ENCODE measurements at regions not wholly inside any gene's neighbourhood (a gene's known extent, or its start where the extent isn't known, plus 50 kb on each side); places are given as distances from the start of the nearest gene placed in this dataset.

DNA sequence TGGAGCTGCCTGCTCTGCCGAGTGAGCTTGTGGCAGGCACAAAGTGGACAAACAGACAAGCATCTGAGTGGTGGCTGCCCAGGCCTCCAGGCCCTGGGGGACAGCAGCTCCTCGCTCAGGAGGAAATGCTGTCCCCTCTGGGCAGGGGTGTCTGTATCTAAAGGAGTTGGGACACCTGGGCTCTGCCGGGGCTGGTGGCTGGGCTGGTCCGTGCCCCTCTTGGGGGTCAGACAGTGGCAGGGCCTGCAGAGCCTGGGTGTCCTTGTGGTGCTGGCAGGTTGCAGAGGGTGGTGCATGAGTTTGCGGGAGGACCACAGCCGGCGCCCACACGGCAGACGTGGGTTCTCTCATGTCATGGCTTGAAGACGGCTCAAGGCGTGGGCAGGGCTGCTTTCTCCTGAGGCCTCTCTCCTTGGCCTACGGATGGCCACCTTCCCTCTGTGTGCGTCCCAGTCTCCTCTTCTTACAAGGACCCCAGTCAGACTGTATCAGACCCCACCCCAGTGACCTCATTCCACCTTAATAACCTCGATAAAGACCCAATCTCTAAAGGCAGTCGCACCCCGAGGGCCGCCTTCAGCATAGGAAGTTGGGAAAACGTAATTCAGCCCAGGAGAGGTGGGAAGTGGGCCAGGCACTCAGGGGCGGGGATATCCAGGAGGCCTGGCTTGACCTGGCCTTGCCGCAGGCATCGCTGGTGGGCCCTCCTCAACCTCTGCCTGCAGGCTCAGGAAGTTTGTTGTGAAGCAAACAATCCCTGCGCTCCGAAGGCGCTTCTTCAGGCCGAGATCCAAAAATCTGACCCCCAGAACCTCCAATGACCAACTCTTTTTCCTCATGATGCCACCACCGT is 110.0 kb downstream of the KIF26A start:
- TF ChIP-seq, protein P1, sequence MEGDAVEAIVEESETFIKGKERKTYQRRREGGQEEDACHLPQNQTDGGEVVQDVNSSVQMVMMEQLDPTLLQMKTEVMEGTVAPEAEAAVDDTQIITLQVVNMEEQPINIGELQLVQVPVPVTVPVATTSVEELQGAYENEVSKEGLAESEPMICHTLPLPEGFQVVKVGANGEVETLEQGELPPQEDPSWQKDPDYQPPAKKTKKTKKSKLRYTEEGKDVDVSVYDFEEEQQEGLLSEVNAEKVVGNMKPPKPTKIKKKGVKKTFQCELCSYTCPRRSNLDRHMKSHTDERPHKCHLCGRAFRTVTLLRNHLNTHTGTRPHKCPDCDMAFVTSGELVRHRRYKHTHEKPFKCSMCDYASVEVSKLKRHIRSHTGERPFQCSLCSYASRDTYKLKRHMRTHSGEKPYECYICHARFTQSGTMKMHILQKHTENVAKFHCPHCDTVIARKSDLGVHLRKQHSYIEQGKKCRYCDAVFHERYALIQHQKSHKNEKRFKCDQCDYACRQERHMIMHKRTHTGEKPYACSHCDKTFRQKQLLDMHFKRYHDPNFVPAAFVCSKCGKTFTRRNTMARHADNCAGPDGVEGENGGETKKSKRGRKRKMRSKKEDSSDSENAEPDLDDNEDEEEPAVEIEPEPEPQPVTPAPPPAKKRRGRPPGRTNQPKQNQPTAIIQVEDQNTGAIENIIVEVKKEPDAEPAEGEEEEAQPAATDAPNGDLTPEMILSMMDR (conservative IDR thresholded peaks at IDR 0.05 in 1 of 2, IDR thresholded peaks at IDR 0.05 in 1 of 2; ENCODE audit: low read depth in 1 of 2, low read length in 2 of 2), result no peak
- no peak for TF ChIP-seq EZH2 (IDR thresholded peaks at IDR 0.05; ENCODE audit: low read length, missing control alignments)
- Histone ChIP-seq H3K9me3 (ENCODE audit: control insufficient read depth, insufficient read depth, low read depth, low read length) (no peaks in the 10 kb centered on the region), H2AFZ (ENCODE audit: low read length) (no peak overlapping the region), H3K79me2 (ENCODE audit: control insufficient read depth, insufficient read depth, low read length) (no peaks in the 10 kb centered on the region), H3K27ac (ENCODE audit: insufficient read depth, low read length) (no peak overlapping the region), H4K20me1 (ENCODE audit: control insufficient read depth, extremely low read depth, insufficient read depth, low read length) (no peaks in the 10 kb centered on the region), H3K36me3 (ENCODE audit: control insufficient read depth, insufficient read depth, low read length) (no peaks in the 10 kb centered on the region), H3K4me3 (replicated peaks in 1 of 4; ENCODE audit: control extremely low read depth in 1 of 4, insufficient read depth in 1 of 4, low read depth in 3 of 4, low read length in 4 of 4) (no peak overlapping the region), H3K4me1 (ENCODE audit: control insufficient read depth, extremely low read depth, insufficient read depth, low read length) (no peaks in the 10 kb centered on the region), H3K4me2 (ENCODE audit: extremely low read depth, insufficient read depth, low read length) (no peak overlapping the region), H3K27me3 (ENCODE audit: control insufficient read depth, insufficient read depth, low read length) (no peaks in the 10 kb centered on the region), H3K9ac (ENCODE audit: insufficient read depth, low read length) (no peak overlapping the region)
- DNase-seq (ENCODE audit: low read depth in 2 of 2), result no peak

DNA sequence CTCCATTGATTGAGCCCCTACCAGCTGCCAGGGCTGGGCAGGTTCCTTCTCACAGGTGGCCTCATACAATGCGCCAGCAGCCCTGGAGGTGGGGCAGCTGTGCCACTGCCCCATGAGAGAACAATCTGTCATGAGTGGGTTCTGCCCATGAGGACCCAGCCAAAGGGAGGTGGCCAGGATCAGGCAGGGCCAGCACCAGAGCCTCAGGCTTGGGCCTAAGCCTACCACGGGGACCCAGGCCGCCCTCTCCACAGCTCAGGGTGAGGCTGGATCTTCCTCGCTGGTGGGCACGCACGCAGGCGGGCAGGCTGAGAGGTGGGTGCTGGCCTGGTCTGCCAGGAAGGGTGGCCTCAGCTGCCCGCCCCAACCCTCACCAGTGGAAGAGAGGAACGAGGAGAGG is 110.7 kb downstream of the KIF26A start:
- Histone ChIP-seq H3K79me2 (ENCODE audit: control insufficient read depth, insufficient read depth, low read length) (no peaks in the 10 kb centered on the region), H4K20me1 (ENCODE audit: control insufficient read depth, extremely low read depth, insufficient read depth, low read length) (no peaks in the 10 kb centered on the region), H3K27me3 (ENCODE audit: control insufficient read depth, insufficient read depth, low read length) (no peaks in the 10 kb centered on the region), H3K27ac (ENCODE audit: insufficient read depth, low read length) (no peak overlapping the region), H3K4me2 (ENCODE audit: extremely low read depth, insufficient read depth, low read length) (no peak overlapping the region), H2AFZ (ENCODE audit: low read length) (no peak overlapping the region), H3K9ac (ENCODE audit: insufficient read depth, low read length) (no peak overlapping the region), H3K4me3 (replicated peaks in 1 of 4; ENCODE audit: control extremely low read depth in 1 of 4, insufficient read depth in 1 of 4, low read depth in 3 of 4, low read length in 4 of 4) (no peak overlapping the region), H3K4me1 (ENCODE audit: control insufficient read depth, extremely low read depth, insufficient read depth, low read length) (no peaks in the 10 kb centered on the region), H3K9me3 (ENCODE audit: control insufficient read depth, insufficient read depth, low read depth, low read length) (no peaks in the 10 kb centered on the region), H3K36me3 (ENCODE audit: control insufficient read depth, insufficient read depth, low read length) (no peaks in the 10 kb centered on the region)
- no peak for TF ChIP-seq EZH2 (IDR thresholded peaks at IDR 0.05; ENCODE audit: low read length, missing control alignments)
- TF ChIP-seq, protein P1 (conservative IDR thresholded peaks at IDR 0.05 in 1 of 2, IDR thresholded peaks at IDR 0.05 in 1 of 2; ENCODE audit: low read depth in 1 of 2, low read length in 2 of 2), result no peak
- DNase-seq (ENCODE audit: low read depth in 2 of 2), result no peak

DNA sequence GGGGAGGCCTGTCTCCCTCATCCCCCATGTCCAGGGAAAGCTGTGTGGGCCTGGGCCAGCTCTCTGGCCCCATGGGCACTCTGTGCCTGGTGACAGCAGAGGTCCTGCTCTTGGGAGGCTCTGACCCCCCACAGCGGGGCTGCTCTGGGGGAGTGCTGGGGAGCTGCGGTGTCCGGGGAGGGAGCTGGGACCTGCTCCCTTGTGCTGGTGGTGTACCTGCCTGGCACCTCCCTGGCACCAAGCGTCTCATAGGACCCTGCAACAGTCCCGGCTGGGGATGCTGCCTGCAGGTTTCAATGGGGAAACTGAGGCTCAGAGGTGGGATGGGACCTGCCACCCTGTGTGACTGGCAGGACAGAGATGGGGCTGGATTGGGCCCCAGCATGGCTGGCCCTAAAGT is 111.3 kb downstream of the KIF26A start:
- Histone ChIP-seq H3K9me3 (ENCODE audit: control insufficient read depth, insufficient read depth, low read depth, low read length) (no peaks in the 10 kb centered on the region), H4K20me1 (ENCODE audit: control insufficient read depth, extremely low read depth, insufficient read depth, low read length) (no peaks in the 10 kb centered on the region), H3K27ac (ENCODE audit: insufficient read depth, low read length) (no peak overlapping the region), H3K27me3 (ENCODE audit: control insufficient read depth, insufficient read depth, low read length) (no peaks in the 10 kb centered on the region), H3K4me3 (replicated peaks in 1 of 4; ENCODE audit: control extremely low read depth in 1 of 4, insufficient read depth in 1 of 4, low read depth in 3 of 4, low read length in 4 of 4) (no peak overlapping the region), H3K36me3 (ENCODE audit: control insufficient read depth, insufficient read depth, low read length) (no peaks in the 10 kb centered on the region), H2AFZ (ENCODE audit: low read length) (no peak overlapping the region), H3K4me1 (ENCODE audit: control insufficient read depth, extremely low read depth, insufficient read depth, low read length) (no peaks in the 10 kb centered on the region), H3K9ac (ENCODE audit: insufficient read depth, low read length) (no peak overlapping the region), H3K79me2 (ENCODE audit: control insufficient read depth, insufficient read depth, low read length) (no peaks in the 10 kb centered on the region), H3K4me2 (ENCODE audit: extremely low read depth, insufficient read depth, low read length) (no peak overlapping the region)
- no peak for DNase-seq (ENCODE audit: low read depth in 2 of 2)
- TF ChIP-seq EZH2 (IDR thresholded peaks at IDR 0.05; ENCODE audit: low read length, missing control alignments), result no peak
